GM18499 (cell line): ENCODE measurements at regions not wholly inside any gene's neighbourhood (a gene's known extent, or its start where the extent isn't known, plus 50 kb on each side); places are given as distances from the start of the nearest gene placed in this dataset.
"Not testable (repeated sequence)": the region's sequence is repeated elsewhere in the genome, so short reads cannot be mapped to it uniquely, and the experiment has no call there.

Source experiments
- ATAC-seq: cut with Tn5 transposase; IDR thresholded peaks from one replicate; pipeline ENCODE4 v1.9.1; 2021; ENCODE audit warnings: moderate number of reproducible peaks; ENCODE audit not compliant: insufficient read depth, unreplicated experiment

- no peak for ATAC-seq
Measured at GRCh38 chr5:116771466-116772151, 197.0 kb upstream of the SEMA6A start.

- not testable (repeated sequence) for ATAC-seq
Measured at GRCh38 chr5:116769953-116770352, 195.3 kb upstream of the SEMA6A start.

GRCh38 chr5:116769470-116769869 is 194.8 kb upstream of the SEMA6A start:
- ATAC-seq = no peak

DNA sequence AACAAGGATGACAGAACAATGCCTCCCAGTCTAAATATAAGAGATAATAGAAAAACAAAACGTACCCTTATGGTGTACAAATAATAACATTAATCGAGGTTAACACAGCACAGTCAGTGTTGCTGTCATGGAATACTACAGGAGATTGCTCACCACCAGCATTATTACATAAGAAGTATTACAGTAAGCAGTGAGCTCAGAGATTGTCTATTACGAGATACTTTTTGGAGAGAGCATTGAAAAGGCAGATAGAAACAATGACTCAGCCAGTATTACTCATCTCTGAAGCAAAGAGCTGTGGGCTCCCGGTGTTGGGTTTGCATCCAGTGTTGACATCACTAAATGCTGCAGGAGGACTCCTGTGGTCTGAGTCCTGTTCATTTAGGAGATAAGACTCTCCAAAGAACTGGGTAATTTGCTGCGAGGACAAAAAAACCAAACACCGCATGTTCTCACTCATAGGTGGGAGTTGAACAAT is 191.9 kb upstream of the SEMA6A start:
- peak; percentile 54 for ATAC-seq

GRCh38 chr5:116765441-116765840 is 190.8 kb upstream of the SEMA6A start:
- no peak for ATAC-seq

DNA sequence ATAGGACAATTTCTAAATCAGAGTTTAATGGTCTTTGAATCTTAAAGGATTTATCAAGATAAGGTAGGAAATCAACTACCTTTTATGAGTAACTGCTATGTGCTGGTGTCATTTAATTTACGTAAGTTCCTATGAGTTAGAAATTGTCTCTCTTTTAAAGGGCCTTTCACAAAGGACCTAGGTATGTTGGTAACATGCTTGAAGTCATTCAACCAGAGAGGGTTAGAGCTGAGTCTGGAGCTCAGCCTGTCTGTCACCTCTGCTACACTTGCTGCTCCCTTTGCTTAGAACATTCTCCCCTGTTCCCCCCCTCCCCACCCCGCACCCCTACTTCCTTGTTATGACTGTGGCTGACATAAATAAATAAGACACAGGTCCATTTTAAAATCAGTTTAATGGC is 190.3 kb upstream of the SEMA6A start:
- ATAC-seq = no peak

DNA sequence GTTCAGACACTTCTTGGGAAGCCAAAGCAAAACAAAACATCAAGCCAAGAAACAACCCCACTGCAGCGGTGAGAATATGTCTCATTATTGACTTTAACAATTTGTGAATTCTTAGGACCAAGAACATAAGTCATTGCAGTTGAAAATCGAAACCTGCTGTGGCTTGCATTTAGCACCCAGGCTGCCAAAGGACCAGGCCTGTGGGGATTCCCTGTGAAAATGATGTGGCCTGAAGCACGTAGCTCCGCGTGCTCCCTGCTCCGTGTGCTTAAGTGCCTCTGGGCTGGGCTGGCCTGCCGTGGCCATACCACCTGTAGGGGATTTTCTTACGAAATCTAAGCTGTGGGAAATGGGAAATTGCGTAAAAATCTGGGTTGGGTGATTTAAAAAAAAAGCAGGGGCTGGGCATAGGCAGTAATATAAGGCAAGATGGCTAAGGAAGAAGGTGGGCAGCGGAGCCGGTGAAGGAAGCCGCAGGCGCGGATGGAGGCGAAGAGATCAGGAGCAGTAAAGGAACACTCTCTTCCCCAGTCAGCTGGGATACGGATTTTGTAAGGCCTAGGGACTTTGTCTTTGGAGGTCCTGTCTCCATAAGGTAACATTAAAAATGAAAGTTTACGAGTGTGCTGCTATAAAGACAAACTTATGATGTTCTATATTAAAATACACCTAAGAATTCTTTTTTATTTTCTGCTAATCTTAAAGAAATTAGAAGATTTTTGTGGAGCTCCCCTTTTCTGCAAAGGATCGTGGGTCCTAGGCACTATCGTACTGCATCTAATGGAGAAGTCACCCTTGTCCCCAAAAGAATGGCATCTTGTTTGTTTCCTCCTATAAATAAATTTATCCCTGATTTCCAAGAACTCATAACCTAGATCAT is 189.6 kb upstream of the SEMA6A start:
- peak; percentile 43 for ATAC-seq

- ATAC-seq = no peak
Measured at GRCh38 chr5:116759860-116760640, 185.4 kb upstream of the SEMA6A start.

- ATAC-seq = no peak
Measured at GRCh38 chr5:116757326-116757725, 182.7 kb upstream of the SEMA6A start.

DNA sequence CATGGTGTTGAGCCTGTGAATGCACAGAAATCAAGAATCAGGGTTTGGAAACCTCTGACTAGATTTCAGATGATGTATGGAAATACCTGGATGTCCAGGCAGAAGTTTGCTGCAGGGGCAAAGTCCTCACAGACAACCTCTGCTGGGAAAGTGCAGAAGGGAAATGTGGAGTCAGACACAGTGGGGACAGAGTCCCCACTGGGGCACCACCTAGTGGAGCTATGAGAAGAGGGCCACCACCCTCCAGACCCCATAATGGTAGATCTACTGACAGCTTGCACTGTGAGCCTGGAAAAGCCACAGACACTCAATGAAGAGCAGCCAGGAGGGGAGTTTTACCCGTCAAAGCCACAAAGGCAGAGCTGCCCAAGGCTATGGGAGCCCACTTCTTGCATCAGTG is 181.9 kb upstream of the SEMA6A start:
- no peak for ATAC-seq

- no peak for ATAC-seq
Measured at GRCh38 chr5:116754556-116754955, 179.9 kb upstream of the SEMA6A start.

DNA sequence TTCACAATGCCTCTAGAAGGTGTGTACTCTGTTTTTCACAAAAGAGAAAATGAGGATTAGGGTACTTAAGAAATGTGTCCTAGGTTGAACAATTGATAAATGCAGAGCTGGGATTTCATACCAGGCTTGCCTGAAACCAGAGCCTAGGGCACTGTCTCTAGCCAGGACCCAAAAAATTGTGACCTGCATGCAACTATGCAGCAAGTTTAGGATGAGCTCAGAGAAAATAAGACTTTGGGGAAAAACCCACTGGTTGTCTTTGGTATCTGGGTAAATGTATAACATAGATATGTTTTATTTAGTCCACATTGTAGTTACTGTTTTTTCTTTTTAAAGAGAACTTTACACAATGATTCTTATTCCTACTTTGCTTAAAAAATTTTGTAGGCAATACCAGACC is 177.1 kb upstream of the SEMA6A start:
- no peak for ATAC-seq

GRCh38 chr5:116750631-116751580 is 176.3 kb upstream of the SEMA6A start:
- ATAC-seq = no peak

DNA sequence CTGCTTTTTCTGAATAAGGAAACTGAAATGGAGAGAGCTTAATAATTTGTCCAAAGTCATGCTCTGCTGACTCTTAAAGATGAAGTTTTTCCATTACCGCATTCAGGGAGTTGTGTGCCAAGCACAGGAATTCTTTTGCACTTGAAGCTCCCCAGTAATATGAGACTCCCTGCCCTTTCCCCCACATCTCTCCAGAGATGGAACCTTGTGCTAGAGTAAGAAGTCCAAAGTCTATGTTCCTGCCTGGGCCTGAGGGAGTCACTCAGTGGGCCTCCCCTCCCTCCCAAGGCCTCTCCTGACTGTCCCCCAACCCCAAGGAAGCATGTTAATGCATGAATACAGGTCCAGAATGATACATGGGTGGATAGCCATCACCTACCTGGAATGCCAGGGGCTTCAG is 173.3 kb upstream of the SEMA6A start:
- no peak for ATAC-seq

GRCh38 chr5:116746668-116747067 is 172.0 kb upstream of the SEMA6A start:
- ATAC-seq = no peak

DNA sequence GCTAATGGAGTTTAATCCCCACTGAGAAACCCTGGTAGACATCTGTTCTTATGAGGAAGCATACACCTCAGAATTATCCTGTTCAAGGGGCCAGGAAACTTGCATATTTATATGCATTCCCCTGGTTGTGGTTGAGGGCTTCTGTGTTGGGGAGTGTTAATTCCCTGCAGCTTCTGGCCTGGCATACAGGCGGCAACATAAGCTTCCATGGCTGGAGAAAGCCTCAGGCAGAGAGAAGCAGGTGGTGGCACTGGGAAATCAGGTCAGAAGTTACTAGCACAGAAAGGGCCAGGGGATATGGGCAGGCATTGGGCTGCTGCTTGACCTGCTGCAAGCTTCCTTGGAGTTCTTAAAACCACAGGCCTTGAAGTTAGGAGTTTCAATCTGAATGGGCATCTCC is 166.1 kb upstream of the SEMA6A start:
- no peak for ATAC-seq

GRCh38 chr5:116739571-116739970 is 164.9 kb upstream of the SEMA6A start:
- no peak for ATAC-seq

- ATAC-seq = no peak
Measured at GRCh38 chr5:116738615-116739261, 164.1 kb upstream of the SEMA6A start.

- no peak for ATAC-seq
Measured at GRCh38 chr5:116738239-116738614, 163.6 kb upstream of the SEMA6A start.
